ENCODE measurements at regions not wholly inside any gene's neighbourhood (a gene's known extent, or its start where the extent isn't known, plus 50 kb on each side); places are given as distances from the start of the nearest gene placed in this dataset.
"Not testable (repeated sequence)": the region's sequence is repeated elsewhere in the genome, so short reads cannot be mapped to it uniquely, and the experiment has no call there.

- Histone ChIP-seq H3K27ac (no peak overlapping the region), H3K36me3 (no peaks in the 10 kb centered on the region), H3K4me1 (no peaks in the 10 kb centered on the region), H3K4me3 (no peak overlapping the region), H3K27me3 (peaks cover 0 to 4% of the 10 kb centered on the region in 2 donors), H3K9me3 (no peaks in the 10 kb centered on the region)
- no peak for ATAC-seq
- no peak for DNase-seq
- TF ChIP-seq CTCF (IDR thresholded peaks at IDR 0.05) = no peak
- intact Hi-C loops (cut with DNase I) = no loop called here
These were observed 253.4 kb upstream of the SULF2 start for GRCh38 chr20:48038713-48039112.

- H3K36me3 ChIP-seq; H3K4me1 ChIP-seq; H3K9me3 ChIP-seq; H3K27me3 ChIP-seq; DNase-seq; ATAC-seq; H3K4me3 ChIP-seq; intact Hi-C loops (cut with DNase I); H3K27ac ChIP-seq: not testable (repeated sequence)
These were observed 252.5 kb upstream of the SULF2 start for GRCh38 chr20:48037798-48038197.

GRCh38 chr20:48035961-48036731, 250.9 kb upstream of the SULF2 start:
- no peak for TF ChIP-seq CTCF (IDR thresholded peaks at IDR 0.05)
- Histone ChIP-seq H3K4me3 (no peak overlapping the region), H3K36me3 (no peaks in the 10 kb centered on the region), H3K27me3 (peaks cover 0 to under 1% of the 10 kb centered on the region in 2 donors), H3K4me1 (no peaks in the 10 kb centered on the region), H3K27ac (no peak overlapping the region), H3K9me3 (no peaks in the 10 kb centered on the region)
- DNase-seq (no peak), ATAC-seq (no peak)
- intact Hi-C loops (cut with DNase I) = no loop called here

- no peak for TF ChIP-seq CTCF (IDR thresholded peaks at IDR 0.05)
- H3K27me3 ChIP-seq = no peaks in the 10 kb centered on the region
- intact Hi-C loops (cut with DNase I) = no loop called here
- H3K4me3 ChIP-seq = no peak overlapping the region
- no peaks in the 10 kb centered on the region for H3K9me3 ChIP-seq
- no peak for DNase-seq
- ATAC-seq = no peak
- no peaks in the 10 kb centered on the region for H3K4me1 ChIP-seq
- H3K36me3 ChIP-seq = no peaks in the 10 kb centered on the region
- no peak overlapping the region for H3K27ac ChIP-seq
These were observed 249.5 kb upstream of the SULF2 start for GRCh38 chr20:48034751-48035150.

- H3K27ac ChIP-seq; H3K27me3 ChIP-seq; H3K4me3 ChIP-seq; H3K9me3 ChIP-seq; H3K36me3 ChIP-seq; intact Hi-C loops (cut with DNase I); ATAC-seq; H3K4me1 ChIP-seq; DNase-seq: not testable (repeated sequence)
These were observed 247.7 kb upstream of the SULF2 start for GRCh38 chr20:48033005-48033404.

- H3K36me3 ChIP-seq = no peaks in the 10 kb centered on the region
- intact Hi-C loops (cut with DNase I) = no loop called here
- DNase-seq = no peak
- H3K27ac ChIP-seq = no peak overlapping the region
- H3K9me3 ChIP-seq = no peaks in the 10 kb centered on the region
- no peak for TF ChIP-seq CTCF (IDR thresholded peaks at IDR 0.05)
- H3K4me1 ChIP-seq = no peaks in the 10 kb centered on the region
- no peak overlapping the region for H3K4me3 ChIP-seq
- no peaks in the 10 kb centered on the region for H3K27me3 ChIP-seq
- no peak for ATAC-seq
These were observed 245.8 kb upstream of the SULF2 start for GRCh38 chr20:48031122-48031521.
